ENCODE measurements at regions not wholly inside any gene's neighbourhood (a gene's known extent, or its start where the extent isn't known, plus 50 kb on each side); places are given as distances from the start of the nearest gene placed in this dataset.

GRCh38 chr6:104505838-104506237 lies 353.9 kb downstream of the HACE1 start:
- TF ChIP-seq CTCF (IDR thresholded peaks at IDR 0.05): no peak
- no peak for TF ChIP-seq EP300 (IDR thresholded peaks at IDR 0.05)
- TF ChIP-seq POLR2A (IDR thresholded peaks at IDR 0.05): no peak

GRCh38 chr6:104500265-104500664 lies 359.5 kb downstream of the HACE1 start:
- H3K4me1 ChIP-seq: no peaks in the 10 kb centered on the region
- no peaks in the 10 kb centered on the region for H3K36me3 ChIP-seq
- 88 to 92% methylated on average over 2 of the region's 2 CpGs for WGBS, 2 donors
- TF ChIP-seq EP300 (IDR thresholded peaks at IDR 0.05) (no peak), POLR2A (IDR thresholded peaks at IDR 0.05) (no peak), CTCF (IDR thresholded peaks at IDR 0.05) (no peak)
- H3K27me3 ChIP-seq: no peaks in the 10 kb centered on the region
- H3K9me3 ChIP-seq: no peaks in the 10 kb centered on the region
- no peak overlapping the region for H3K27ac ChIP-seq
- DNase-seq (ENCODE audit: low spot score in 2 of 2): no peak
- no peak overlapping the region for H3K4me3 ChIP-seq

More at GRCh38 chr6:104505838-104506237, 353.9 kb downstream of the HACE1 start:
- Histone ChIP-seq H3K9me3 (no peaks in the 10 kb centered on the region), H3K4me3 (no peak overlapping the region), H3K27me3 (no peaks in the 10 kb centered on the region), H3K27ac (no peak overlapping the region), H3K4me1 (no peaks in the 10 kb centered on the region), H3K36me3 (no peaks in the 10 kb centered on the region)
- no peak for DNase-seq (ENCODE audit: low spot score in 2 of 2)
- 77 to 83% methylated on average over 2 of the region's 2 CpGs for WGBS, 2 donors

GRCh38 chr6:104486035-104486434 lies 373.7 kb downstream of the HACE1 start:
- Histone ChIP-seq H3K27me3 (no peaks in the 10 kb centered on the region), H3K36me3 (no peaks in the 10 kb centered on the region), H3K27ac (no peak overlapping the region), H3K4me3 (no peak overlapping the region), H3K9me3 (no peaks in the 10 kb centered on the region), H3K4me1 (no peaks in the 10 kb centered on the region)
- TF ChIP-seq EP300 (IDR thresholded peaks at IDR 0.05) (no peak), CTCF (IDR thresholded peaks at IDR 0.05) (no peak), POLR2A (IDR thresholded peaks at IDR 0.05) (no peak)
- 47 to 52% methylated on average over 3 of the region's 3 CpGs for WGBS, 2 donors
- DNase-seq (ENCODE audit: low spot score in 2 of 2): no peak

- H3K9me3 ChIP-seq: no peaks in the 10 kb centered on the region
- WGBS, 2 donors: 64 to 65% methylated on average over 3 of the region's 3 CpGs
- TF ChIP-seq CTCF (IDR thresholded peaks at IDR 0.05): no peak
- no peak for TF ChIP-seq POLR2A (IDR thresholded peaks at IDR 0.05)
- no peak for TF ChIP-seq EP300 (IDR thresholded peaks at IDR 0.05)
- no peaks in the 10 kb centered on the region for H3K36me3 ChIP-seq
- H3K27me3 ChIP-seq: no peaks in the 10 kb centered on the region
- H3K4me3 ChIP-seq: no peak overlapping the region
- no peak for DNase-seq (ENCODE audit: low spot score in 2 of 2)
- no peaks in the 10 kb centered on the region for H3K4me1 ChIP-seq
- H3K27ac ChIP-seq: no peak overlapping the region
These were observed 375.1 kb downstream of the HACE1 start for GRCh38 chr6:104484626-104485025.

GRCh38 chr6:104484191-104484590 lies 375.5 kb downstream of the HACE1 start:
- 59 to 76% methylated on average over 1 of the region's 1 CpG for WGBS, 2 donors
- H3K27me3 ChIP-seq: no peaks in the 10 kb centered on the region
- DNase-seq (ENCODE audit: low spot score in 2 of 2): no peak
- no peak overlapping the region for H3K27ac ChIP-seq
- TF ChIP-seq EP300 (IDR thresholded peaks at IDR 0.05): no peak
- no peak for TF ChIP-seq CTCF (IDR thresholded peaks at IDR 0.05)
- no peak for TF ChIP-seq POLR2A (IDR thresholded peaks at IDR 0.05)
- no peaks in the 10 kb centered on the region for H3K36me3 ChIP-seq
- H3K4me3 ChIP-seq: no peak overlapping the region
- no peaks in the 10 kb centered on the region for H3K9me3 ChIP-seq
- H3K4me1 ChIP-seq: no peaks in the 10 kb centered on the region

Measured in tibial nerve (tissue), 4 donors.